K562 (cell line): ENCODE measurements at regions not wholly inside any gene's neighbourhood (a gene's known extent, or its start where the extent isn't known, plus 50 kb on each side); places are given as distances from the start of the nearest gene placed in this dataset.
A peak's percentile ranks its signal among the peaks of the same experiment; 100 is the strongest.

Experiments used
- BCLAF1 ChIP-seq, 2 experiments: fragments of 450-650 bp in 1 of 2; IDR thresholded peaks; 2 replicates each; pipeline ENCODE4 v1.6.1; 2011 to 2017; ENCODE audit warnings: low read depth in 2 of 2, antibody characterized with exemption in 1 of 2, borderline replicate concordance in 1 of 2, low read length in 1 of 2, mild to moderate bottlenecking in 1 of 2, mixed read lengths in 1 of 2; ENCODE audit not compliant: control insufficient read depth in 1 of 2
- CTCF ChIP-seq, 3 experiments: IDR thresholded peaks in 2 of 3; conservative IDR thresholded peaks in 1 of 3; 2 replicates each; pipeline ENCODE4 v1.5.1; 2011 to 2012; ENCODE audit warnings: low read length in 3 of 3, mild to moderate bottlenecking in 3 of 3, control low read depth in 2 of 3, improper control_type of control experiment in 1 of 3, inconsistent platforms in 1 of 3, low read depth in 1 of 3, mixed read lengths in 1 of 3, moderate library complexity in 1 of 3; ENCODE audit not compliant: insufficient read depth in 2 of 3
- DIDO1 ChIP-seq: fragments of 450-650 bp; IDR thresholded peaks from 2 replicates; pipeline ENCODE4 v1.6.1; 2016; ENCODE audit warnings: low read depth, missing biosample characterization, missing genetic modification characterization
- DPF2 ChIP-seq: fragments of 450-650 bp; IDR thresholded peaks from 2 replicates; pipeline ENCODE4 v1.6.1; 2016
- FOXP1 ChIP-seq: sonication (generic); formaldehyde crosslinking; IDR thresholded peaks from 2 replicates; pipeline ENCODE4 v1.8.0; 2022; ENCODE audit warnings: mild to moderate bottlenecking, missing genetic modification reagents
- HDGF ChIP-seq: fragments of 450-650 bp; IDR thresholded peaks from 2 replicates; pipeline ENCODE4 v1.6.1; 2016
- KDM4B ChIP-seq, 2 experiments: fragments of 450-650 bp in 1 of 2; sonication (generic) in 1 of 2; IDR thresholded peaks; 2 replicates each; pipeline ENCODE4 v1.6.1; 2016 to 2017; ENCODE audit warnings: borderline replicate concordance in 2 of 2, antibody characterized with exemption in 1 of 2, low read depth in 1 of 2, mild to moderate bottlenecking in 1 of 2
- NUFIP1 ChIP-seq: fragments of 450-650 bp; IDR thresholded peaks from 2 replicates; pipeline ENCODE4 v1.6.1; 2018; ENCODE audit not compliant: partially characterized antibody
- PRMT5 ChIP-seq: sonication (generic); formaldehyde crosslinking; IDR thresholded peaks from 2 replicates; pipeline ENCODE4 v1.5.0; 2020; ENCODE audit warnings: missing genetic modification reagents
- SMARCA4 ChIP-seq: fragments of 450-650 bp; IDR thresholded peaks from 2 replicates; pipeline ENCODE4 v1.6.1; 2016
- TAF15 ChIP-seq: fragments of 200-400 bp; formaldehyde crosslinking; IDR thresholded peaks from 2 replicates; pipeline ENCODE4 v1.6.1; 2017; ENCODE audit warnings: mild to moderate bottlenecking, low read depth, low read length, moderate library complexity
- TEAD4 ChIP-seq, 2 experiments: sonication (generic) in 1 of 2; formaldehyde crosslinking in 1 of 2; IDR thresholded peaks; 2 replicates each; pipeline versions ENCODE4 v1.6.1 to v1.8.0; 2012 to 2022; ENCODE audit warnings: borderline replicate concordance in 1 of 2, inconsistent platforms in 1 of 2, low read length in 1 of 2, mild to moderate bottlenecking in 1 of 2, missing genetic modification reagents in 1 of 2
- TGIF2 ChIP-seq: sonication (generic); formaldehyde crosslinking; IDR thresholded peaks from 2 replicates; pipeline ENCODE4 v1.8.1; 2022; ENCODE audit warnings: mild to moderate bottlenecking, missing genetic modification reagents, moderate library complexity
- ZBTB26 ChIP-seq: fragments of 450-650 bp; formaldehyde crosslinking; IDR thresholded peaks from 2 replicates; pipeline ENCODE4 v1.4.0; 2022; ENCODE audit warnings: missing genetic modification characterization
- ZFP36 ChIP-seq: fragments of 150-350 bp; IDR thresholded peaks from 2 replicates; pipeline ENCODE4 v1.6.1; 2018; ENCODE audit warnings: low read length, low read depth; ENCODE audit not compliant: partially characterized antibody
- ZMIZ1 ChIP-seq, 2 experiments: fragments of 150-350 bp in 1 of 2; IDR thresholded peaks; 2 replicates each; pipeline ENCODE4 v1.6.1; 2012 to 2016; ENCODE audit warnings: low read depth in 2 of 2, low read length in 2 of 2, mild to moderate bottlenecking in 1 of 2, moderate library complexity in 1 of 2
- ZNF3 ChIP-seq: fragments of 250-450 bp; sonication (Bioruptor Pico); IDR thresholded peaks from 2 replicates; pipeline ENCODE4 v1.5.0; 2021; ENCODE audit warnings: mild to moderate bottlenecking, moderate library complexity

GRCh38 chr12:126998747-126999285 lies 1268.2 kb upstream of the TMEM132C start (continued):
- TF ChIP-seq KDM4B (IDR thresholded peaks at IDR 0.05; ENCODE audit: borderline replicate concordance in 2 of 2, low read depth in 1 of 2) (no peak), DIDO1 (tag) (no peak), CTCF (IDR thresholded peaks at IDR 0.05 in 2 of 3, conservative IDR thresholded peaks at IDR 0.05 in 1 of 3; ENCODE audit: insufficient read depth in 2 of 3, low read depth in 1 of 3, low read length in 3 of 3) (no peak; a peak in 1 of 6 replicates), ZFP36 (peak; percentile 22), NUFIP1 (no peak), TEAD4 (IDR thresholded peaks at IDR 0.05; ENCODE audit: low read length) (peak; percentile 95), TEAD4 (CRISPR knock-in tag; IDR thresholded peaks at IDR 0.05; ENCODE audit: borderline replicate concordance) (no peak), ZMIZ1 (IDR thresholded peaks at IDR 0.05; ENCODE audit: low read depth in 2 of 2, low read length in 2 of 2) (peak in 1 of 2 experiments; percentile 88; a peak in 2 of 4 replicates), BCLAF1 (IDR thresholded peaks at IDR 0.05; ENCODE audit: borderline replicate concordance in 1 of 2, control insufficient read depth in 1 of 2, low read depth in 2 of 2, low read length in 1 of 2) (no peak; a peak in 1 of 4 replicates), PRMT5 (CRISPR knock-in tag) (no peak), FOXP1 (no peak), HDGF (no peak), ZBTB26 (CRISPR knock-in tag) (no peak), TAF15 (no peak), TGIF2 (no peak), SMARCA4 (peak; percentile 98), ZNF3 (CRISPR knock-in tag) (no peak), DPF2 (peak; percentile 98)
